ENCODE measurements at regions not wholly inside any gene's neighbourhood (a gene's known extent, or its start where the extent isn't known, plus 50 kb on each side); places are given as distances from the start of the nearest gene placed in this dataset.
A peak's percentile ranks its signal among the peaks of the same experiment; 100 is the strongest.

- no peak overlapping the region for H3K4me3 ChIP-seq (ENCODE audit: low read depth, low read length)
- no peak for TF ChIP-seq CTCF (IDR thresholded peaks at IDR 0.05; ENCODE audit: low read depth, low read length)
Measured at GRCh38 chr6:112787371-112787770, 440.2 kb downstream of the RFPL4B start.

GRCh38 chr6:112795316-112795715, 448.2 kb downstream of the RFPL4B start:
- TF ChIP-seq CTCF (IDR thresholded peaks at IDR 0.05; ENCODE audit: low read depth, low read length): no peak

GRCh38 chr6:112796712-112797111, 449.6 kb downstream of the RFPL4B start:
- no peak overlapping the region for H3K4me3 ChIP-seq (ENCODE audit: low read depth, low read length)
- TF ChIP-seq CTCF (IDR thresholded peaks at IDR 0.05; ENCODE audit: low read depth, low read length): no peak

More at GRCh38 chr6:112795316-112795715, 448.2 kb downstream of the RFPL4B start:
- H3K4me3 ChIP-seq (ENCODE audit: low read depth, low read length): no peak overlapping the region

GRCh38 chr6:112799889-112800288, 452.8 kb downstream of the RFPL4B start:
- no peak overlapping the region for H3K4me3 ChIP-seq (ENCODE audit: low read depth, low read length)
- TF ChIP-seq CTCF (IDR thresholded peaks at IDR 0.05; ENCODE audit: low read depth, low read length): no peak

- H3K4me3 ChIP-seq (ENCODE audit: low read depth, low read length): no peak overlapping the region
- TF ChIP-seq CTCF (IDR thresholded peaks at IDR 0.05; ENCODE audit: low read depth, low read length): no peak
Measured at GRCh38 chr6:112800439-112800838, 453.3 kb downstream of the RFPL4B start.

GRCh38 chr6:112800916-112801315, 453.8 kb downstream of the RFPL4B start:
- no peak overlapping the region for H3K4me3 ChIP-seq (ENCODE audit: low read depth, low read length)
- TF ChIP-seq CTCF (IDR thresholded peaks at IDR 0.05; ENCODE audit: low read depth, low read length): no peak

- no peak for TF ChIP-seq CTCF (IDR thresholded peaks at IDR 0.05; ENCODE audit: low read depth, low read length)
- 0 out of 2 replicates have a peak overlapping the region, but pooled peaks have one; percentile 5 for H3K4me3 ChIP-seq (ENCODE audit: low read depth, low read length)
Measured at GRCh38 chr6:112801468-112802080, 454.4 kb downstream of the RFPL4B start.
